B cell (primary cell): ENCODE measurements at regions not wholly inside any gene's neighbourhood (a gene's known extent, or its start where the extent isn't known, plus 50 kb on each side); places are given as distances from the start of the nearest gene placed in this dataset.

Experiments used
- CTCF ChIP-seq: fragments of 200-600 bp; IDR thresholded peaks from one replicate; pipeline ENCODE4 v1.8.0; 2022; ENCODE audit warnings: antibody characterized with exemption, mild to moderate bottlenecking
- EZH2 ChIP-seq: IDR thresholded peaks from 2 replicates; pipeline ENCODE4 v1.6.1; 2012; ENCODE audit warnings: borderline replicate concordance, low read depth, mild to moderate bottlenecking, moderate library complexity, low read length; ENCODE audit not compliant: insufficient read depth, poor library complexity, severe bottlenecking

DNA sequence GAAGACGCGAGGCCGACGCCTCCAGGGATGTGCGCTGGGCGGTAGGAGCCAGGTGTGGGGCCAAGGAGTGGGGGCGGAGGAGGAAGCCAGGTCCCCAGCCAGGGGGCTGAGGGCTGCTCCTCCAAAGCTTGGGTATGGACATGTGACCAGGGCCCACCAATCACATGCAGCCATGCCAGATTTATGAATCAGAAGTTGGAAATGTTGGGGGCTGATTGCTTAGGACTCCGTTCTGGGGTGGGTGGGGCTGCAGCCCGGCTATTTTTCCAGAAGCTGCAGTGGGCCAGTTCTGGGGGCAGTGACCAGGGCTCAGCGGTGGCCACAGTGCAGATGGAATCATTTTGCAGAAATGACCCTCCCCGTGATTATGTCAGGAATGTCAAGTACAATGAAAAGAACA, 96.0 kb downstream of the CEBPB start:
- no peak for TF ChIP-seq CTCF
- no peak for TF ChIP-seq EZH2
